ENCODE measurements at regions not wholly inside any gene's neighbourhood (a gene's known extent, or its start where the extent isn't known, plus 50 kb on each side); places are given as distances from the start of the nearest gene placed in this dataset.
"Not testable (repeated sequence)": the region's sequence is repeated elsewhere in the genome, so short reads cannot be mapped to it uniquely, and the experiment has no call there.

- in situ Hi-C loops (cut with MboI; ENCODE audit: low pct_unique_long_range_greater_than_20kb, low sequenced_read_pairs, unreplicated experiment) = no loop called here
- peak; percentile 31 for DNase-seq (ENCODE audit: low spot score)
- TF ChIP-seq, protein P1, sequence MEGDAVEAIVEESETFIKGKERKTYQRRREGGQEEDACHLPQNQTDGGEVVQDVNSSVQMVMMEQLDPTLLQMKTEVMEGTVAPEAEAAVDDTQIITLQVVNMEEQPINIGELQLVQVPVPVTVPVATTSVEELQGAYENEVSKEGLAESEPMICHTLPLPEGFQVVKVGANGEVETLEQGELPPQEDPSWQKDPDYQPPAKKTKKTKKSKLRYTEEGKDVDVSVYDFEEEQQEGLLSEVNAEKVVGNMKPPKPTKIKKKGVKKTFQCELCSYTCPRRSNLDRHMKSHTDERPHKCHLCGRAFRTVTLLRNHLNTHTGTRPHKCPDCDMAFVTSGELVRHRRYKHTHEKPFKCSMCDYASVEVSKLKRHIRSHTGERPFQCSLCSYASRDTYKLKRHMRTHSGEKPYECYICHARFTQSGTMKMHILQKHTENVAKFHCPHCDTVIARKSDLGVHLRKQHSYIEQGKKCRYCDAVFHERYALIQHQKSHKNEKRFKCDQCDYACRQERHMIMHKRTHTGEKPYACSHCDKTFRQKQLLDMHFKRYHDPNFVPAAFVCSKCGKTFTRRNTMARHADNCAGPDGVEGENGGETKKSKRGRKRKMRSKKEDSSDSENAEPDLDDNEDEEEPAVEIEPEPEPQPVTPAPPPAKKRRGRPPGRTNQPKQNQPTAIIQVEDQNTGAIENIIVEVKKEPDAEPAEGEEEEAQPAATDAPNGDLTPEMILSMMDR (IDR thresholded peaks at IDR 0.05; ENCODE audit: extremely low read depth, insufficient read depth, missing control alignments) = peak; percentile 42
These were observed 108.3 kb downstream of the TNFAIP3 start for GRCh38 chr6:137975188-137975940.

GRCh38 chr6:137976430-137976829 is 109.4 kb downstream of the TNFAIP3 start:
- in situ Hi-C loops (cut with MboI; ENCODE audit: low pct_unique_long_range_greater_than_20kb, low sequenced_read_pairs, unreplicated experiment) = no loop called here
- TF ChIP-seq, protein P1 (IDR thresholded peaks at IDR 0.05; ENCODE audit: extremely low read depth, insufficient read depth, missing control alignments) = no peak
- DNase-seq (ENCODE audit: low spot score) = no peak

GRCh38 chr6:137977206-137977605 is 110.1 kb downstream of the TNFAIP3 start:
- TF ChIP-seq, protein P1 (IDR thresholded peaks at IDR 0.05; ENCODE audit: extremely low read depth, insufficient read depth, missing control alignments) = no peak
- DNase-seq (ENCODE audit: low spot score) = no peak
- in situ Hi-C loops (cut with MboI; ENCODE audit: low pct_unique_long_range_greater_than_20kb, low sequenced_read_pairs, unreplicated experiment) = no loop called here

GRCh38 chr6:137977814-137978213 is 110.8 kb downstream of the TNFAIP3 start:
- in situ Hi-C loops (cut with MboI; ENCODE audit: low pct_unique_long_range_greater_than_20kb, low sequenced_read_pairs, unreplicated experiment) = no loop called here
- TF ChIP-seq, protein P1 (IDR thresholded peaks at IDR 0.05; ENCODE audit: extremely low read depth, insufficient read depth, missing control alignments) = no peak
- no peak for DNase-seq (ENCODE audit: low spot score)

- TF ChIP-seq, protein P1 (IDR thresholded peaks at IDR 0.05; ENCODE audit: extremely low read depth, insufficient read depth, missing control alignments) = no peak
- peak; percentile 25 for DNase-seq (ENCODE audit: low spot score)
- in situ Hi-C loops (cut with MboI; ENCODE audit: low pct_unique_long_range_greater_than_20kb, low sequenced_read_pairs, unreplicated experiment) = no loop called here
These were observed 111.3 kb downstream of the TNFAIP3 start for GRCh38 chr6:137978252-137978896.

DNA sequence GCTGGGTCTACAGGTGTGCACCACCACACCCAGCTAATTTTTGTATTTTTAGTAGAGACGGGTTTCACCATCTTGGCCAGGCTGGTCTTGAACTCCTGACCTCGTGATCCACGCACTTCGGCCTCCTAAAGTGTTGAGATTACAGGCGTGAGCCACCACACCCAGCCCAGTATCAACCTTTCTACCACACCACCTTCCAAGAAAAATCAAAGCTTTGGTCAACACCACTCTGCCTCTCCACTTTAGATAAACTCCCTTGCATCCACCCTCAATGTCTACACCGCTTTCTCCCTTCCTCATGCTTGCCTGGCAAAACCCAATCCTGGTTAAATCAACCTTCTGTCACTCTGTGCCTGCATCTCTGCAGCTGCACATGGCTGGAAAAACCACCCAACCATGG is 112.2 kb downstream of the TNFAIP3 start:
- DNase-seq (ENCODE audit: low spot score); in situ Hi-C loops (cut with MboI; ENCODE audit: low pct_unique_long_range_greater_than_20kb, low sequenced_read_pairs, unreplicated experiment): not testable (repeated sequence)

- in situ Hi-C loops (cut with MboI; ENCODE audit: low pct_unique_long_range_greater_than_20kb, low sequenced_read_pairs, unreplicated experiment) = no loop called here
- DNase-seq (ENCODE audit: low spot score) = no peak
- TF ChIP-seq, protein P1 (IDR thresholded peaks at IDR 0.05; ENCODE audit: extremely low read depth, insufficient read depth, missing control alignments) = no peak
These were observed 113.7 kb downstream of the TNFAIP3 start for GRCh38 chr6:137980777-137981176.
